ENCODE measurements at regions not wholly inside any gene's neighbourhood (a gene's known extent, or its start where the extent isn't known, plus 50 kb on each side); places are given as distances from the start of the nearest gene placed in this dataset.
A peak's percentile ranks its signal among the peaks of the same experiment; 100 is the strongest.
"Not testable (repeated sequence)": the region's sequence is repeated elsewhere in the genome, so short reads cannot be mapped to it uniquely, and the experiment has no call there.

DNA sequence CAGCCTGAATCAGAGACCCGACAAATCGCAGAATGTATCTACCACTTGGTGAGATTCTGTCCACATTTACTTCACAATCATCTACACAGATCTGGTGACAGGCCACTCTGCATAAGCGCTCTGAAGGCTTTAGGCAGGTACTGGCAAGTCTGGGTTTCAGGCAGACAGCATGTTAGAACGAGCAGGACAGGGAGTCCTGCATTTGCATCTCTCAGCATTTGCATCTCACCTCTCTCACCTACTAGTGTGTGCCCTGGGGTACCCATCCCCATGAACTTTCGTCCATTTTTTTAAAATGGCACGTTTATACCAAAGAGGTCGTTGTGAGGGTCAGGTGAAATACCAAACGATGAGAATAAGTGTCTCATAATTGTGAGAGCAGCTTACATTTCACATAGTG, 108.2 kb downstream of the SPATA31A1 start:
- H3K27ac ChIP-seq (ENCODE audit: low read depth, low read length, severe bottlenecking); H3K4me1 ChIP-seq (ENCODE audit: control insufficient read depth, insufficient read depth, low read length, poor library complexity, severe bottlenecking); H3K9me3 ChIP-seq (ENCODE audit: control insufficient read depth, low read length); H3K36me3 ChIP-seq (ENCODE audit: control insufficient read depth, insufficient read depth, low read length): not testable (repeated sequence)
- 0% methylated on average over 1 of the region's 8 CpGs; no CpG with 5 or more reads in 1 of the 2 experiments for WGBS, 2 experiments (ENCODE audit: insufficient coverage in 2 of 2)
- peak overlapping the region; percentile 36 for H3K4me3 ChIP-seq (ENCODE audit: extremely low read depth, insufficient read depth, low read length, poor library complexity, severe bottlenecking)

DNA sequence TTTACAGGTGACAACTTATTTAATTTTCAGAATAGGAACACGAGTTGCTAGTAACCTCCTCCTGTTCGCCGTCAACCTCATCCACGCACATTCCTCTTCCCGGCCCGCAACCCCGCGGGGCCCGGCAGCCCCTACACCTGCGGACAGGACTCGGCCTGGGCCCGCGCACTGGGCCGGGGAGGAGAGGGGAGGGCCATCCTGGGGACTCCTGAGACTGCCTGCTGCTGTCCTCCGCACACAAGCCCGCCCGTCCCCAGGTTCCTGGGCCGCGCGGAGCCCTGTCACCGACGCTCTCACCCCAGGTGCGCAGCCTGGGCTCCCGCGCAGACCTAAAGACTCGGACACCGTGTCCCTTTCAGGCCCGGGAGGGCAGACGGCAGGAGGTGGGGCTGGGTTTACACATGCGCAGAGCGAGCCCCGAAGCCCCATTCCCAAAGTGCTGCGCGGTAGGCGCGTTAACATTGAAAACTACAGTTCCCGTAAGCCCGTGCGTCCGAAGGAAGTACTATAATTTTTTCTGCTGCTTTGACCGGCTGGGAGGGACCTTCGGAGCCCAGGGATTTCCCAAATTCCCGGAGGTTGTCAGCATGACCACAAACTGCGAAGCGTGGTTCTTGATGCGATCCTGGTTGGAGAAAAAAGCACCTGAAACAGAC, 108.8 kb downstream of the SPATA31A1 start:
- not testable (repeated sequence) for H3K27ac ChIP-seq (ENCODE audit: low read depth, low read length, severe bottlenecking); H3K36me3 ChIP-seq (ENCODE audit: control insufficient read depth, insufficient read depth, low read length); H3K9me3 ChIP-seq (ENCODE audit: control insufficient read depth, low read length); H3K4me1 ChIP-seq (ENCODE audit: control insufficient read depth, insufficient read depth, low read length, poor library complexity, severe bottlenecking)
- H3K4me3 ChIP-seq (ENCODE audit: extremely low read depth, insufficient read depth, low read length, poor library complexity, severe bottlenecking), result peak overlapping the region; percentile 36
- 0% methylated on average over 2 to 7 of the region's 46 CpGs for WGBS, 2 experiments (ENCODE audit: insufficient coverage in 2 of 2)

DNA sequence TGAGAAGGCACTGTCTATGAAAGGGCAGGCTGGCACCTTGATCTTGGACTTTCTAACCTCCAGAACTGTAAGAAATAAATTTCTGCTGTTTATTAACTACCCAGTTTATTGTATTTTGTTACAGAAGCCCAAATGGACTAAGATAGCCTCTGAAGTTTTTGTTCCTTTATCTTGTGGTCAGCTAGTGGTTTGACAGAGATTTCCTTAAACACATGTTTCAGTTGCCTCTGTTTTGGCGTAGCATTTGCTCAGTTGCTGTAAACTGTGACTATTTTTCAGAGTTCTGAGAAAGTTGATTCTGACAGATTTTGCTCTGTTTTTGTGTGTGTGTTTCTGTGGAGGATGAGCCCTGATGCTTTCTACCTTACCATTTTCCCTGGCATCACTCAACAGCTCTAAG, 119.0 kb downstream of the SPATA31A1 start:
- H3K36me3 ChIP-seq (ENCODE audit: control insufficient read depth, insufficient read depth, low read length); H3K27ac ChIP-seq (ENCODE audit: low read depth, low read length, severe bottlenecking); H3K9me3 ChIP-seq (ENCODE audit: control insufficient read depth, low read length); H3K4me1 ChIP-seq (ENCODE audit: control insufficient read depth, insufficient read depth, low read length, poor library complexity, severe bottlenecking); H3K4me3 ChIP-seq (ENCODE audit: extremely low read depth, insufficient read depth, low read length, poor library complexity, severe bottlenecking): not testable (repeated sequence)
- no CpG with 5 or more reads among the region's 1 CpG for WGBS, 2 experiments (ENCODE audit: insufficient coverage in 2 of 2)

DNA sequence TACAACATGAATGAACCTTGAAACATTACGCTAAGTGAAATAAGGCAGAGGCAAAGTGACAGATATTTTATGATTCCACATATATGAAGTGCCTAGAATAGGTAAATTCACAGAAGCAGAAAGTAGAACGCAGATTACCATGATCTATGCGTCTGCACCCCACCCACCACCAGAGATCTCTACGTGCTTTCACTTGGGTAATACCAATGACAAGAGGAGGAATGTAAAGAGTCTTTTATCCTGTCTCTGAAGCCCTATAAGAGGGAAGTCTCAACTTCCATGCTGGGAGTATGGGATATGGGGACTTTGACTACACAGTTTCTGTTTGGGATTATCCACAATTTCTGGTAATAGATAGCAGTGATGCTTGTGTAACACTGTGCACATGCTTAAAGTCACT, 127.6 kb downstream of the SPATA31A1 start:
- not testable (repeated sequence) for H3K27ac ChIP-seq (ENCODE audit: low read depth, low read length, severe bottlenecking); H3K4me3 ChIP-seq (ENCODE audit: extremely low read depth, insufficient read depth, low read length, poor library complexity, severe bottlenecking); H3K9me3 ChIP-seq (ENCODE audit: control insufficient read depth, low read length); H3K36me3 ChIP-seq (ENCODE audit: control insufficient read depth, insufficient read depth, low read length); H3K4me1 ChIP-seq (ENCODE audit: control insufficient read depth, insufficient read depth, low read length, poor library complexity, severe bottlenecking)
- WGBS, 2 experiments (ENCODE audit: insufficient coverage in 2 of 2), result no CpG with 5 or more reads among the region's 4 CpGs

DNA sequence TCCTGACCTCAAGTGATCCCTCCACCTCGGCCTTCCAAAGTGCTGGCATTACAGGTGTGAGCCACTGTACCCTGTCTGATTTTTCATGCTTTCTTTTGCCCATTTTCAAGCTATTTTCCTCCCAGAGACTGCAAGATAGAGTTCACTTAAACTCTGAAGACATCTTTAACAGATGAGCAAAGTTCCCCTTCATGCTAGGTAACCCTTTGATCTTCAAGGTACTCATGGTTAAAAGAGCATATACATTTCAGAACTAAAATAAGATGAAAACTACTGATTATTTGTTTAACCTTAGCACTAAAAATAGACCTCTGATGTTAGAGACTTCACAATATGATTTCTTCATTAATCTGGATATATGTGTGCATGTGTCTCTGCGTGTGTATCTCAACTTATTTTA, 128.4 kb downstream of the SPATA31A1 start:
- not testable (repeated sequence) for H3K4me3 ChIP-seq (ENCODE audit: extremely low read depth, insufficient read depth, low read length, poor library complexity, severe bottlenecking); H3K27ac ChIP-seq (ENCODE audit: low read depth, low read length, severe bottlenecking); H3K4me1 ChIP-seq (ENCODE audit: control insufficient read depth, insufficient read depth, low read length, poor library complexity, severe bottlenecking); H3K9me3 ChIP-seq (ENCODE audit: control insufficient read depth, low read length); H3K36me3 ChIP-seq (ENCODE audit: control insufficient read depth, insufficient read depth, low read length)
- WGBS, 2 experiments (ENCODE audit: insufficient coverage in 2 of 2), result no CpG with 5 or more reads among the region's 2 CpGs

DNA sequence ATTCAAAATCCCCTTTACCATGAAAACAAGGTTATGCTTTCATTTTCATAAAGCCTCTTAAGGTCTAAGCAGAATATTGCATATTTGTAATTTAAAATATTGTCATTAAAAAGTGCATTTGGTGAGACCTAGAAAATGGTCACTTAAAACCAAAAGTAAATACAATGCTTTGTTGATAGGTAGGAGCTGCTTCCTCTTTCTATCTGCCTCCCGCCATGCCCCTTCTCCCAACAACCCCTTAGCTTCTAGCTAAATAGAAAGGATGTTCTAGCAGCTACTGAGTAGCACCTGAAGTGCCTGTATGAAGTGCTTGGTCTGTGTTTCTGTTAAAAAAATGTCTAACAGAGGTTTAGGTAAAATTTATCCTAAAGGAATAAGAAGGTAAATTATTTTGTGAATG, 128.8 kb downstream of the SPATA31A1 start:
- not testable (repeated sequence) for H3K36me3 ChIP-seq (ENCODE audit: control insufficient read depth, insufficient read depth, low read length); H3K4me3 ChIP-seq (ENCODE audit: extremely low read depth, insufficient read depth, low read length, poor library complexity, severe bottlenecking); H3K27ac ChIP-seq (ENCODE audit: low read depth, low read length, severe bottlenecking); H3K4me1 ChIP-seq (ENCODE audit: control insufficient read depth, insufficient read depth, low read length, poor library complexity, severe bottlenecking); H3K9me3 ChIP-seq (ENCODE audit: control insufficient read depth, low read length)
- no CpG with 5 or more reads among the region's 1 CpG for WGBS, 2 experiments (ENCODE audit: insufficient coverage in 2 of 2)

DNA sequence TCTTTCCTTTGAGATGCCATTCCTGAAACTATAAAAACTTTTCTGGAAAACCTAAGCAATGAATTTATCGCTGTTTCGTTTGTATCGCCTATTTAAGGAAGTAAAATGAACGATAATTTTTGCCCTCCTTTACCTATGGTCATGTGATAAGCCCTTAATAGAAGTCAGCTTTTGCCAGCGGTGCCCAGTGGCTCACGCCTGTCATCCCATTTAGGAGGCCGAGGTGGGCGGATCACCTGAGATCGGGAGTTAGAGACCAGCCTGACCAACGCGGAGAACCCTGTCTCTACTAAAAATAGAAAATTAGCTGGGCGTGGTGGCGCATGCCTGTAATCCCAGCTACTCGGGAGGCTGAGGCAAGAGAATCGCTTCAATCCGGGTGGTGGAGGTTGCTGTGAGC, 132.0 kb downstream of the SPATA31A1 start:
- WGBS, 2 experiments (ENCODE audit: insufficient coverage in 2 of 2), result 100% methylated on average over 3 of the region's 16 CpGs
- H3K4me3 ChIP-seq (ENCODE audit: extremely low read depth, insufficient read depth, low read length, poor library complexity, severe bottlenecking); H3K9me3 ChIP-seq (ENCODE audit: control insufficient read depth, low read length); H3K36me3 ChIP-seq (ENCODE audit: control insufficient read depth, insufficient read depth, low read length); H3K27ac ChIP-seq (ENCODE audit: low read depth, low read length, severe bottlenecking); H3K4me1 ChIP-seq (ENCODE audit: control insufficient read depth, insufficient read depth, low read length, poor library complexity, severe bottlenecking): not testable (repeated sequence)

DNA sequence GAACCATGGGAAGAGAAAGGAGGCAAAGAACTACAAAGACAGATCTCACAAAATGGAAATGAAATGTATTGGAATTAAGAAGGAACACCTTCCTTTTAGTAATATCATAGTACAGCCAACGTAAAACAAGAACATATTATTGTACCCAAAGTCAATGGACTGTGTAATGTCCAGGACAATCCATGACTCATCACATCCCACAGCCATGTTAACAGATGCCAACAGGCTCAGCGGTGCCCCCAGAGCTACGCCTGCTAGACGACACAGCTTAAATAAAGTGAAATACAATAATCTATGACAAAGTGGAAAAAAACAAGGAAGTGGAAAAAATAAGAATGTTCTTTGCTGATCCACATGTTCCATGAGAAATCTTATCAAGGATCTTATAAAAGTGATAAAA, 140.8 kb downstream of the SPATA31A1 start:
- not testable (repeated sequence) for H3K27ac ChIP-seq (ENCODE audit: low read depth, low read length, severe bottlenecking)

DNA sequence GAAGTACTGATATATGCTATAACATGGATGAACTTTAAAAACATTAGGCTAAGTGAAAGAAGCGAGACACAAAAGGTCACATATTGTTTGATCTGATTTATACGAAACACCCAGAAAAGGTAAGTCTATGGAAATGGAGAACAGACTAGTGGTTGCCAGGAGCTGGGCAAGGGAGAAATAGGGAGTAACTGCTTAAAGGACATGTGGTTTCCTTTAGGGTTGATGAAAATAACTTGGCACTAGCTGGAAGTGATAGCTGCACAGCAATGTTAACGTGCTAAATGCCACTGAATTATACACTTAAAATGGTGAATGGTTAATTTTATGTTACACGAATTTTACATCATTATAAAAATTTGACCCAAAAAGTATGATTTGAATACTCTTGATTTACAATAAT, 147.7 kb downstream of the SPATA31A1 start:
- not testable (repeated sequence) for H3K4me3 ChIP-seq (ENCODE audit: extremely low read depth, insufficient read depth, low read length, poor library complexity, severe bottlenecking); H3K36me3 ChIP-seq (ENCODE audit: control insufficient read depth, insufficient read depth, low read length); H3K4me1 ChIP-seq (ENCODE audit: control insufficient read depth, insufficient read depth, low read length, poor library complexity, severe bottlenecking); H3K27ac ChIP-seq (ENCODE audit: low read depth, low read length, severe bottlenecking); H3K9me3 ChIP-seq (ENCODE audit: control insufficient read depth, low read length)
- no CpG with 5 or more reads among the region's 4 CpGs for WGBS, 2 experiments (ENCODE audit: insufficient coverage in 2 of 2)

More for the DNA sequence above, 140.8 kb downstream of the SPATA31A1 start:
- H3K9me3 ChIP-seq (ENCODE audit: control insufficient read depth, low read length); H3K4me1 ChIP-seq (ENCODE audit: control insufficient read depth, insufficient read depth, low read length, poor library complexity, severe bottlenecking); H3K4me3 ChIP-seq (ENCODE audit: extremely low read depth, insufficient read depth, low read length, poor library complexity, severe bottlenecking); H3K36me3 ChIP-seq (ENCODE audit: control insufficient read depth, insufficient read depth, low read length): not testable (repeated sequence)
- no CpG with 5 or more reads among the region's 4 CpGs for WGBS, 2 experiments (ENCODE audit: insufficient coverage in 2 of 2)

DNA sequence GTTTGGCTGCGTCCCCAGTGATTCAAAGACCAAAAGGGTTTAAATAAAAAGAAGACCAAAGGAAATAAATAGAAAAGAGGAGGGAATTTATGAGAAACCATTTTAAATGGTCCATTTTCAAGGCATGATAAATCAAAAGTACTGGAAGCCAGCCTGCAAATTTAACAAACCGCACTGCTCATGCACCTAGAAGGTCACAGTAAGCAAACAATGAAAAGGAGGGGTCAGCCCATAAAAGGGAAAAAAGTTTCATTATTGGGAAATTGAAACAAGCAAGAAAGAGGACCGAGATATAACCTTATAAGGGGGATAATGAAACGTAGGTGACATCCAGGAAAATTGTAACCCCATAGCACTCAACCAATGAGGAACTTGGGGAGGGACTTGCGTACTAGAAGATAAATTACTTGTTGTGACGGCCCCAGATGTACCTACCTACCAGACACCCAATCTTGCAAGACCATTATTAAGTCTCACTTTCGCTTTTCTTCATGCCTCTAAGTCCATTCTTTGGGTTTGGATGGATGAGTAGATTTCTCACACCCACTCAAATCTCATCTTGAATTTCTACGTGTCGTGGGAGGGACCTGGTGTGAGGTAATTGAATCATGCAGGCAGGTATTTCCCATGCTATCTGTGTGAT, 172.0 kb downstream of the SPATA31A1 start:
- 100% methylated on average over 1 of the region's 9 CpGs; no CpG with 5 or more reads in 1 of the 2 experiments for WGBS, 2 experiments (ENCODE audit: insufficient coverage in 2 of 2)
- H3K4me1 ChIP-seq (ENCODE audit: control insufficient read depth, insufficient read depth, low read length, poor library complexity, severe bottlenecking); H3K4me3 ChIP-seq (ENCODE audit: extremely low read depth, insufficient read depth, low read length, poor library complexity, severe bottlenecking); H3K27ac ChIP-seq (ENCODE audit: low read depth, low read length, severe bottlenecking); H3K9me3 ChIP-seq (ENCODE audit: control insufficient read depth, low read length); H3K36me3 ChIP-seq (ENCODE audit: control insufficient read depth, insufficient read depth, low read length): not testable (repeated sequence)

DNA sequence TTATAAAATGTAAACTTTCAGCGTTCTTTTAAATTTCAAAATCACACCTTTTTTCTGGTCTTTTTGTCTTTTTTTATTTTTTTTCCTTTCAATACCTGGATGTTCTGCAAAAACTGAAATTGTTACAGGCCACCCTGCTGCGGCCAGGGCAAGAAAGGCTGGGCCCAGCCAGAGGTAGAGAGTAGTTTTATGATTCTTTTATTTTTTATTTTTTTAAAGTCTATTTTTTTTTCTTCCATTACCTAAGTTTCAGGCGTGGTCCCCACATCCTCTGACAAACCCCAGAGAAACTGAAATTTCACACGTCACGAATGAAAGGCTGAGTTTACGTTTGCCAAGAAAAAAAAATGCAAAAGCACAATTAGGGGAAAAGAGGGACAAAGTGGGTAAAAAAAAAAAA, 177.1 kb downstream of the SPATA31A1 start:
- not testable (repeated sequence) for H3K27ac ChIP-seq (ENCODE audit: low read depth, low read length, severe bottlenecking); H3K4me3 ChIP-seq (ENCODE audit: extremely low read depth, insufficient read depth, low read length, poor library complexity, severe bottlenecking); H3K36me3 ChIP-seq (ENCODE audit: control insufficient read depth, insufficient read depth, low read length); H3K4me1 ChIP-seq (ENCODE audit: control insufficient read depth, insufficient read depth, low read length, poor library complexity, severe bottlenecking); H3K9me3 ChIP-seq (ENCODE audit: control insufficient read depth, low read length)
- WGBS, 2 experiments (ENCODE audit: insufficient coverage in 2 of 2), result no CpG with 5 or more reads among the region's 6 CpGs

All from mesodermal cell (in vitro differentiated cells).